A549 (cell line): ENCODE measurements at regions not wholly inside any gene's neighbourhood (a gene's known extent, or its start where the extent isn't known, plus 50 kb on each side); places are given as distances from the start of the nearest gene placed in this dataset.

Experiments
- CHD4 ChIP-seq: fragments of 200-600 bp; sonication (generic); IDR thresholded peaks from 2 replicates; pipeline ENCODE4 v1.6.1; 2016; ENCODE audit warnings: antibody characterized with exemption, mild to moderate bottlenecking, borderline replicate concordance
- EHMT2 ChIP-seq: fragments of 200-600 bp; sonication (generic); IDR thresholded peaks from 2 replicates; pipeline ENCODE4 v1.6.1; 2016; ENCODE audit warnings: antibody characterized with exemption, low read depth, mild to moderate bottlenecking, moderate library complexity
- HDAC2 ChIP-seq: fragments of 200-600 bp; sonication (generic); IDR thresholded peaks from 2 replicates; pipeline ENCODE4 v1.6.1; 2016
- HOXA7 ChIP-seq: fragments of 250-450 bp; sonication (Bioruptor Pico); IDR thresholded peaks from 2 replicates; pipeline ENCODE4 v1.5.0; 2020; ENCODE audit warnings: mild to moderate bottlenecking, moderate library complexity
- KDM1A ChIP-seq: fragments of 200-600 bp; sonication (generic); IDR thresholded peaks from 2 replicates; pipeline ENCODE4 v1.6.1; 2016; ENCODE audit warnings: low read depth, mild to moderate bottlenecking
- POLR2A ChIP-seq: IDR thresholded peaks from 2 replicates; pipeline ENCODE4 v1.6.1; 2012; ENCODE audit warnings: mild to moderate bottlenecking, low read length
- POLR2AphosphoS2 ChIP-seq: conservative IDR thresholded peaks from 2 replicates; pipeline ENCODE4 v1.6.1; 2012; ENCODE audit warnings: low read length, improper control_type of control experiment, inconsistent platforms
- RAD21 ChIP-seq, 2 experiments: fragments of >200 bp in 1 of 2; sonication (Bioruptor Twin) in 1 of 2; formaldehyde crosslinking in 1 of 2; IDR thresholded peaks in 1 of 2; conservative IDR thresholded peaks in 1 of 2; 2 replicates in 1 of 2; 3 replicates in 1 of 2; pipeline ENCODE4 v1.6.1; 2012 to 2018; ENCODE audit warnings: inconsistent platforms in 1 of 2
- RFX5 ChIP-seq: fragments of 450-650 bp; IDR thresholded peaks from 2 replicates; pipeline ENCODE4 v1.7.1; 2014; ENCODE audit warnings: antibody characterized with exemption, mild to moderate bottlenecking, moderate library complexity
- RNF2 ChIP-seq: fragments of 200-600 bp; sonication (generic); IDR thresholded peaks from 2 replicates; pipeline ENCODE4 v1.6.1; 2016; ENCODE audit warnings: low read depth, mild to moderate bottlenecking, antibody characterized with exemption, moderate library complexity, borderline replicate concordance
- TF ChIP-seq, protein P1 (sequence below): fragments of >200 bp; sonication (Bioruptor Twin); formaldehyde crosslinking; IDR thresholded peaks from 3 replicates; pipeline ENCODE4 v1.5.1; 2016
- TF ChIP-seq, protein P2 (sequence below): IDR thresholded peaks from 2 replicates; pipeline ENCODE4 v1.6.1; 2012; ENCODE audit warnings: low read depth, borderline replicate concordance
- TF ChIP-seq, protein P3 (sequence below): fragments of 450-650 bp; IDR thresholded peaks from 2 replicates; pipeline ENCODE4 v1.6.1; 2014; ENCODE audit warnings: antibody characterized with exemption

DNA sequence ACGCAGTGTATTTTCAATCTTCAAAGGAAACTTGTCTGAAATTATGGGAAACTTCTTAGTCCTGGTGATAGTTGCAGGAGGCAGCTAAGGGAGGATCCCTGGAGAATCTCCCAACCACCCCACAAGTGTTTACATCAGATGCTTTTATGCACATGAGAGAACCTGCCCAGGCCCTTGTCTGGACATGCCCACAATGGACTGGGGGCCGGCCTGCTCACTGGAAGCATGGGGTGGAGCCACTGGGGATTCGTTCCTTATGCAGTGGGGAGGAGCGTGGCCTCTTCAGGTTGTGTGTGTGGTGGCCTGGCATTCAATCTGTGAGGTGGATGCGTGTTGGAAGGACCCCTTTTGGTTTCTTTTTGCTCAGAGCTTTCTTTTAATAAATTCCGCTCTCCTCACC, 398.7 kb upstream of the PPP1R2C start:
- TF ChIP-seq EHMT2, result no peak
- TF ChIP-seq, protein P1, sequence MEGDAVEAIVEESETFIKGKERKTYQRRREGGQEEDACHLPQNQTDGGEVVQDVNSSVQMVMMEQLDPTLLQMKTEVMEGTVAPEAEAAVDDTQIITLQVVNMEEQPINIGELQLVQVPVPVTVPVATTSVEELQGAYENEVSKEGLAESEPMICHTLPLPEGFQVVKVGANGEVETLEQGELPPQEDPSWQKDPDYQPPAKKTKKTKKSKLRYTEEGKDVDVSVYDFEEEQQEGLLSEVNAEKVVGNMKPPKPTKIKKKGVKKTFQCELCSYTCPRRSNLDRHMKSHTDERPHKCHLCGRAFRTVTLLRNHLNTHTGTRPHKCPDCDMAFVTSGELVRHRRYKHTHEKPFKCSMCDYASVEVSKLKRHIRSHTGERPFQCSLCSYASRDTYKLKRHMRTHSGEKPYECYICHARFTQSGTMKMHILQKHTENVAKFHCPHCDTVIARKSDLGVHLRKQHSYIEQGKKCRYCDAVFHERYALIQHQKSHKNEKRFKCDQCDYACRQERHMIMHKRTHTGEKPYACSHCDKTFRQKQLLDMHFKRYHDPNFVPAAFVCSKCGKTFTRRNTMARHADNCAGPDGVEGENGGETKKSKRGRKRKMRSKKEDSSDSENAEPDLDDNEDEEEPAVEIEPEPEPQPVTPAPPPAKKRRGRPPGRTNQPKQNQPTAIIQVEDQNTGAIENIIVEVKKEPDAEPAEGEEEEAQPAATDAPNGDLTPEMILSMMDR, result no peak
- no peak for TF ChIP-seq POLR2A
- no peak for TF ChIP-seq CHD4
- TF ChIP-seq HOXA7 (CRISPR knock-in tag), result no peak
- TF ChIP-seq KDM1A, result no peak
- TF ChIP-seq POLR2AphosphoS2, result no peak
- TF ChIP-seq HDAC2, result no peak
- TF ChIP-seq, protein P2, sequence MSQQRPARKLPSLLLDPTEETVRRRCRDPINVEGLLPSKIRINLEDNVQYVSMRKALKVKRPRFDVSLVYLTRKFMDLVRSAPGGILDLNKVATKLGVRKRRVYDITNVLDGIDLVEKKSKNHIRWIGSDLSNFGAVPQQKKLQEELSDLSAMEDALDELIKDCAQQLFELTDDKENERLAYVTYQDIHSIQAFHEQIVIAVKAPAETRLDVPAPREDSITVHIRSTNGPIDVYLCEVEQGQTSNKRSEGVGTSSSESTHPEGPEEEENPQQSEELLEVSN, result no peak
- TF ChIP-seq, protein P3, sequence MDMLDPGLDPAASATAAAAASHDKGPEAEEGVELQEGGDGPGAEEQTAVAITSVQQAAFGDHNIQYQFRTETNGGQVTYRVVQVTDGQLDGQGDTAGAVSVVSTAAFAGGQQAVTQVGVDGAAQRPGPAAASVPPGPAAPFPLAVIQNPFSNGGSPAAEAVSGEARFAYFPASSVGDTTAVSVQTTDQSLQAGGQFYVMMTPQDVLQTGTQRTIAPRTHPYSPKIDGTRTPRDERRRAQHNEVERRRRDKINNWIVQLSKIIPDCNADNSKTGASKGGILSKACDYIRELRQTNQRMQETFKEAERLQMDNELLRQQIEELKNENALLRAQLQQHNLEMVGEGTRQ, result no peak
- no peak for TF ChIP-seq RNF2
- no peak for TF ChIP-seq RFX5
- no peak for TF ChIP-seq RAD21 (conservative IDR thresholded peaks at IDR 0.05 in 1 of 2, IDR thresholded peaks at IDR 0.05 in 1 of 2)
